ENCODE measurements at regions not wholly inside any gene's neighbourhood (a gene's known extent, or its start where the extent isn't known, plus 50 kb on each side); places are given as distances from the start of the nearest gene placed in this dataset.
"Not testable (repeated sequence)": the region's sequence is repeated elsewhere in the genome, so short reads cannot be mapped to it uniquely, and the experiment has no call there.

DNA sequence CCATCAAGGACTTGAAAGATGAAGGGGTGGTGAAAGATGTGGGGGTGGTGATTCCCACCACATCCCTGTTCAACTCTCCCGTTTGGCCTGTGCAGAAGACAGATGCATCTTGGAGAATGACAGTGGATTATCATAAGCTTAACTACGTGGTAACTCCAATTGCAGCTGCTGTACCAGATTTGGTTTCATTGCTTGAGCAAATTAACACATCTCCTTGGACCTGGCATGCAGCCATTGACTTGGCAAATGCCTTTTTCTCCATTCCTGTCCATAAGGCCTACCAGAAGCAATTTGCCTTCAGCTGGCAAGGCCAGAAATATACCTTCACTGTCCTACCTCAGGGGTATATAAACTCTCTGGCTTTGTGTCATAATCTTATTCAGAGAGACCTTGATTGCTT, 746.3 kb downstream of the DNAH5 start:
- TF ChIP-seq, protein P1, sequence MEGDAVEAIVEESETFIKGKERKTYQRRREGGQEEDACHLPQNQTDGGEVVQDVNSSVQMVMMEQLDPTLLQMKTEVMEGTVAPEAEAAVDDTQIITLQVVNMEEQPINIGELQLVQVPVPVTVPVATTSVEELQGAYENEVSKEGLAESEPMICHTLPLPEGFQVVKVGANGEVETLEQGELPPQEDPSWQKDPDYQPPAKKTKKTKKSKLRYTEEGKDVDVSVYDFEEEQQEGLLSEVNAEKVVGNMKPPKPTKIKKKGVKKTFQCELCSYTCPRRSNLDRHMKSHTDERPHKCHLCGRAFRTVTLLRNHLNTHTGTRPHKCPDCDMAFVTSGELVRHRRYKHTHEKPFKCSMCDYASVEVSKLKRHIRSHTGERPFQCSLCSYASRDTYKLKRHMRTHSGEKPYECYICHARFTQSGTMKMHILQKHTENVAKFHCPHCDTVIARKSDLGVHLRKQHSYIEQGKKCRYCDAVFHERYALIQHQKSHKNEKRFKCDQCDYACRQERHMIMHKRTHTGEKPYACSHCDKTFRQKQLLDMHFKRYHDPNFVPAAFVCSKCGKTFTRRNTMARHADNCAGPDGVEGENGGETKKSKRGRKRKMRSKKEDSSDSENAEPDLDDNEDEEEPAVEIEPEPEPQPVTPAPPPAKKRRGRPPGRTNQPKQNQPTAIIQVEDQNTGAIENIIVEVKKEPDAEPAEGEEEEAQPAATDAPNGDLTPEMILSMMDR (IDR thresholded peaks at IDR 0.05; ENCODE audit: insufficient read depth, low read length) = not testable (repeated sequence)
- TF ChIP-seq REST (IDR thresholded peaks at IDR 0.05; ENCODE audit: insufficient replicate concordance, low read depth); GABPA (IDR thresholded peaks at IDR 0.05; ENCODE audit: low read depth); POLR2AphosphoS5 (IDR thresholded peaks at IDR 0.05; ENCODE audit: low read depth): not testable (repeated sequence)
